Stimulated activated naive CD8-positive, alpha-beta T cell treated with anti-CD3 and anti-CD28 coated beads, Interleukin-15, amount 100 ng/mL, for 72 hours (primary cell): ENCODE measurements at regions not wholly inside any gene's neighbourhood (a gene's known extent, or its start where the extent isn't known, plus 50 kb on each side); places are given as distances from the start of the nearest gene placed in this dataset.
A peak's percentile ranks its signal among the peaks of the same experiment; 100 is the strongest.
"Not testable (repeated sequence)": the region's sequence is repeated elsewhere in the genome, so short reads cannot be mapped to it uniquely, and the experiment has no call there.

Experiments used
- ATAC-seq: fragments of 150-1000 bp; cut with Tn5 transposase; 2 replicates; pipeline ENCODE4 v1.10.0; 2021; ENCODE audit warnings: mild to moderate bottlenecking, moderate library complexity
- DNase-seq, 2 donors: peaks; one replicate each; pipeline ENCODE4 v3.0.0; 2021 to 2022
- H3K27ac Mint-ChIP-seq, 2 donors: one replicate each; pipeline ENCODE4 v1.8.0; 2022; ENCODE audit warnings: mild to moderate bottlenecking in 2 of 2, mixed read lengths in 2 of 2, moderate library complexity in 2 of 2
- H3K27me3 Mint-ChIP-seq: one replicate; pipeline ENCODE4 v1.8.0; 2022; ENCODE audit warnings: mixed read lengths
- H3K4me1 Mint-ChIP-seq: one replicate; pipeline ENCODE4 v1.8.0; 2022; ENCODE audit warnings: mild to moderate bottlenecking, mixed read lengths
- H3K4me3 Mint-ChIP-seq, 2 donors: one replicate each; pipeline ENCODE4 v1.8.0; 2022; ENCODE audit warnings: mild to moderate bottlenecking in 2 of 2, mixed read lengths in 2 of 2, moderate library complexity in 1 of 2
- H3K9me3 Mint-ChIP-seq, 2 donors: one replicate each; pipeline ENCODE4 v1.8.0; 2022; ENCODE audit warnings: mixed read lengths in 2 of 2

GRCh38 chr3:161644891-161645635 lies 148.5 kb downstream of the OTOL1 start:
- Mint-ChIP-seq H3K27ac (peak overlapping the region in 1 of 2 donors; percentile 24), H3K4me1 (no peaks in the 10 kb centered on the region), H3K27me3 (peaks cover 6% of the 10 kb centered on the region), H3K4me3 (no peak overlapping the region), H3K9me3 (no peaks in the 10 kb centered on the region)
- ATAC-seq (no peak), DNase-seq (no peak)

GRCh38 chr3:161647936-161648470 lies 151.4 kb downstream of the OTOL1 start:
- Mint-ChIP-seq H3K27ac (no peak overlapping the region), H3K27me3 (no peaks in the 10 kb centered on the region), H3K4me3 (no peak overlapping the region), H3K4me1 (no peaks in the 10 kb centered on the region), H3K9me3 (no peaks in the 10 kb centered on the region)
- no peak for ATAC-seq
- DNase-seq = no peak

GRCh38 chr3:161649900-161650484 lies 153.4 kb downstream of the OTOL1 start:
- Mint-ChIP-seq H3K27me3 (no peaks in the 10 kb centered on the region), H3K4me3 (no peak overlapping the region)
- ATAC-seq = no peak

DNA sequence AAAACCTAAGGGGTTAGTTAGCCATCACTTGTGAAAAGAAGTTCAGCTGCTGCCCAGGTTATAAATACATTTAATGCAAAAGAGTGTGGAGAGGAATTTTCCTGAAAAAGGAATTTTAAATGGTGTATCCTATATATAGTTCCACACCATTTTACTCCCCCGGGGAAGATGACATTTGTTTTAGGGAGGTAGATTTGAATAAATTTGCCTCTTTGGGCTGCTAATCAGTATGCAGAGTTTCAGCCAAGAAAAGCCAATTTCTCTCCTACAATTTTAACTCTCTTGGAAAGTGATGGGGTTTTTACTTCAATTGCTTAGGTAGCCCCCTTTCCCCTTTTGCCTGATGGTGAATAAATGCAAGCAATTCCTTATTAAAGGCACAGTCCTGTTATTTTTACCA lies 161.2 kb downstream of the OTOL1 start:
- H3K4me1 Mint-ChIP-seq = no peaks in the 10 kb centered on the region
- DNase-seq = no peak
- peaks cover 0 to 3% of the 10 kb centered on the region in 2 donors for H3K9me3 Mint-ChIP-seq

More at GRCh38 chr3:161649900-161650484, 153.4 kb downstream of the OTOL1 start:
- Mint-ChIP-seq H3K9me3 (peaks cover 0 to 3% of the 10 kb centered on the region in 2 donors), H3K4me1 (no peaks in the 10 kb centered on the region), H3K27ac (no peak overlapping the region)
- no peak for DNase-seq

DNA sequence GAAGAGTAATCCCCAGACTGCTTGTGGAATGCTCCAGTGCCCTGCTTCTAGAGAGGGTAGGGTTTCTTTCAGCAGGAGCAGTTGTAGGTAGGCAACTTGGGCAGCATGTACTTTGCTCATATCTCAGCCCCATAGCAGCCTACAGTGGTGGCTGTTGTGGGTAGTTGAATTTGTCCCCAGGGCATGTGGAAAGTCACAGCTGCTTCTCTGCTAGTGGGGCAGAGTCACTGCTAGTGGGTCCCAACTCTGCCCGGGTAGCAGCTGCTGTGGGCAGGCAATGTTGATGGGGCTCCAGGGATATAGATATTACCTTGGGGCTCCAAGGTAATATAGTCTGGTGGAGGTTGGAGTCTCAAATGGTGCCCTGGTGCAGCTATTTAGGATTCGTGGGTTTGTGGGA lies 174.5 kb downstream of the OTOL1 start:
- H3K4me1 Mint-ChIP-seq = no peaks in the 10 kb centered on the region
- H3K9me3 Mint-ChIP-seq = peaks cover 0 to 26% of the 10 kb centered on the region in 2 donors
- ATAC-seq = no peak
- H3K27ac Mint-ChIP-seq = no peak overlapping the region
- no peak for DNase-seq
- no peaks in the 10 kb centered on the region for H3K27me3 Mint-ChIP-seq
- H3K4me3 Mint-ChIP-seq = no peak overlapping the region

More for the DNA sequence above, 161.2 kb downstream of the OTOL1 start:
- no peak for ATAC-seq
- H3K4me3 Mint-ChIP-seq = no peak overlapping the region
- no peaks in the 10 kb centered on the region for H3K27me3 Mint-ChIP-seq
- H3K27ac Mint-ChIP-seq = no peak overlapping the region

DNA sequence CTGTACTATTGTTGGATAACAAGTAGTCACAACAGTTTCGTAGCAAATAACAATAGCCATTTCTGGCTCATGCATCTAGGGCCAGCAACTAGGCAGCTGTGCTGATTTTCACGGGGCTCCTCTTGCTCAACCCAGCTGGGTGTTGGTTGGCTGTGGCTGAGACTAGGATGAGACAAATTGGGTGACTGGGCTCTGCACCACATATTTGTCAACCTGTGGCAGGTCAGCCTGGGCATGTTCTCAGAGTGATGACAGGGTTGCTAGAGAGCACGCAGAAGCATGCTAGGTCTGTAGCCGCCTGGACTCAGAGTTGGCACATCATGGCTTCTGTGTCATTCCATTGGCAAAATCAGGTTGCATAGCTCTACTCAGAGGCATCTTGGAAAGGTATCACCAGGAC lies 175.9 kb downstream of the OTOL1 start:
- Mint-ChIP-seq H3K27ac (no peak overlapping the region), H3K4me1 (no peaks in the 10 kb centered on the region), H3K27me3 (no peaks in the 10 kb centered on the region), H3K4me3 (no peak overlapping the region), H3K9me3 (peaks cover 0 to 26% of the 10 kb centered on the region in 2 donors)
- ATAC-seq = no peak
- no peak for DNase-seq

GRCh38 chr3:161673866-161674265 lies 177.3 kb downstream of the OTOL1 start:
- no peak for DNase-seq
- Mint-ChIP-seq H3K4me1 (no peaks in the 10 kb centered on the region), H3K27me3 (no peaks in the 10 kb centered on the region), H3K4me3 (no peak overlapping the region), H3K9me3 (peaks cover 0 to 26% of the 10 kb centered on the region in 2 donors), H3K27ac (no peak overlapping the region)
- ATAC-seq = no peak

DNA sequence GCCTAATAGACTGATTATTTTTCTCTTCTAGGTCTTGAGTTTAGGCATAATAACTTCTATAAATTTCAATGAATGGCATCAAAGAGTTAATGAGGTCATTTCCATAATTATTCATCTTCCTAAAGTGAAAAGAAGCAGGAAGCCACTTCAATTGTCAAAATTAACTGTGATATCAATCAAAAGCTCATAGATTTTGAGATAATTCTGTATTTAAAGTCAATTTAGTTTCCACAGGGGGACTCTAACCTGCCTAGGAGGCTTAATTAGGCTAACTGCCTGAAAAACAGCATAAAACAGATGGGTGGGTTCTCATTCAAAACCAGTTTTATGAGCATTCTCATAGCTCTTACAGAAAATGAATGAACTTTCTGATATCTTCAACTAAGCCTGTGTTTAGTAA lies 177.8 kb downstream of the OTOL1 start:
- H3K9me3 Mint-ChIP-seq = peaks cover 0 to 21% of the 10 kb centered on the region in 2 donors
- H3K4me1 Mint-ChIP-seq = no peaks in the 10 kb centered on the region
- no peak overlapping the region for H3K27ac Mint-ChIP-seq
- DNase-seq (no peak), ATAC-seq (no peak)
- H3K27me3 Mint-ChIP-seq = no peaks in the 10 kb centered on the region
- no peak overlapping the region for H3K4me3 Mint-ChIP-seq

DNA sequence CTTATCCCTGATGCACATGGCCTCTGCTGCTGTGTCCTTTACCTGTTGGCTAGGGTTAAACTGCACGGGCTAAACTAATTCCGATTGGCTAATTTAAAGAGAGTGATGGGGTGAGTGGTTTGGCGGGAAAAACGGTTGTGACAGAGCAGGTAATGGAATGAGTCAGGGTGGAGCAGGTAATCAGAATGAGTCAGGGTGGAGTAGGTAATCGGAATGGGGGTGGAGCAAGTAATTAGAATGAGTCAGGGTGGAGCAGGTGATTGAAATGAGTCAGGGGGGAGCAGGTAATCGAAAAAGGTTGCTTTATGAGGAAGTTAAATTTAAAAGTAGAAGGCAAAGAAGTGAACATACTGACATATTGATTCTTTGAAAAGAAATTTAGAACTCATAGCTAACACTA lies 185.2 kb downstream of the OTOL1 start:
- not testable (repeated sequence) for H3K4me3 Mint-ChIP-seq, ATAC-seq, H3K4me1 Mint-ChIP-seq, H3K27me3 Mint-ChIP-seq, H3K27ac Mint-ChIP-seq, DNase-seq
- H3K9me3 Mint-ChIP-seq = peaks cover 10 to 12% of the 10 kb centered on the region in 2 donors

DNA sequence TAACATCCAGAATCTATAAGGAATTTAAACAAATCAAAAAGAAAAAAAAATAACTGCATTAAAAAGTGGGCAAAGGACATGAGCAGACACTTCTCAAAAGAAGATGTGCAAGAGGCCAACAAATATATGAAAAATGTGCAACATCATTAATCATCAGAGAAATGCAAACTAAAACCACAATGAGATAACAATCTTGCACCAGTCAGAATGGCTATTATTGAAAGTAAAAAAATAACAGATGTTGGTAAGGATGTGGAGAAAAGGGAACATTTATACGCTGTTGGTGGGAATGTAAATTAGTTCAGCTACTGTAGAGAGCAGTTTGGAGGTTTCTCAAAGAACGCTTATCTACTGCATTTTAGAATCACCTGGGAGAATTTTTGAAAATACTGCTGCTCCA lies 186.1 kb downstream of the OTOL1 start:
- ATAC-seq (no peak), DNase-seq (no peak)
- Mint-ChIP-seq H3K4me3 (no peak overlapping the region), H3K4me1 (no peaks in the 10 kb centered on the region), H3K27ac (no peak overlapping the region), H3K9me3 (peaks cover 10 to 12% of the 10 kb centered on the region in 2 donors), H3K27me3 (no peaks in the 10 kb centered on the region)

DNA sequence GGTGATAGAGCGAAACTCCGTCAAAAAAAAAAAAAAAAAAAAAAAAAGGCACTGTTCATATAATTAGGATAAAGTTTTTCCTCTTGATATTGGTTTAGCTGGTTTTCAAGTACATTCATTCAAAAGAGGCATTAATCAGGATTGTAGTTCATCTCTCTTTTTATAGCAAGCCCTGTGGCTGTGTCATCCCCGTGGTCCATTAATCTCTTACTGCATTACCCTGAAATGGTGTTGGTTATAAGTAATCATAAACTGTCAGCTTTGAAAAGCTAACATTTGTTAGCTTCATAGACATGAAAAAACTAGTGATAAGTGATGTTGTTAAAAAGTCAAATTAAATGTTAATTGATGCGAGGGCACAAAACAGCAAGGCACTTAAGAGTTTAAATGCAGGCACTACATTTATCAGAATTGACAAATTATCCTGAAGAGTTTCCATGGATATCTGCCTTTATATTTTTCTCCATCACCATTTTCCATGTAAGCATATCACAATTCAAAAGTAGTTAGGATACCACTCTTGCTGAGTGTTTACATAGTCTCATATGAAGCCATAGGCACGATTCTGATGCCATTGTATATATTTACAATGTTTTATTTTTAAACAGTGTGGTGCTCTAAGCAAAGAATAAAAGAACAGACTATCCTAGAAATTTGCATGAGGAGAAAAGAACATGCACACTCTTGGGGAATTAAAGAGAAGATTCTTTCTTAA lies 193.1 kb downstream of the OTOL1 start:
- no peak for DNase-seq
- ATAC-seq = no peak
- Mint-ChIP-seq H3K27ac (no peak overlapping the region), H3K9me3 (peaks cover 7 to 10% of the 10 kb centered on the region in 2 donors), H3K4me3 (no peak overlapping the region), H3K4me1 (no peaks in the 10 kb centered on the region), H3K27me3 (no peaks in the 10 kb centered on the region)

- no peak overlapping the region for H3K4me3 Mint-ChIP-seq
- H3K27ac Mint-ChIP-seq = no peak overlapping the region
- DNase-seq (no peak), ATAC-seq (no peak)
- no peaks in the 10 kb centered on the region for H3K27me3 Mint-ChIP-seq
- H3K4me1 Mint-ChIP-seq = no peaks in the 10 kb centered on the region
- peaks cover 7 to 10% of the 10 kb centered on the region in 2 donors for H3K9me3 Mint-ChIP-seq
Observed at GRCh38 chr3:161690299-161690620, 193.7 kb downstream of the OTOL1 start.

- Mint-ChIP-seq H3K4me1 (no peaks in the 10 kb centered on the region), H3K9me3 (no peaks in the 10 kb centered on the region), H3K4me3 (no peak overlapping the region), H3K27ac (no peak overlapping the region), H3K27me3 (no peaks in the 10 kb centered on the region)
- no peak for DNase-seq
- no peak for ATAC-seq
Observed at GRCh38 chr3:161691677-161692076, 195.1 kb downstream of the OTOL1 start.

DNA sequence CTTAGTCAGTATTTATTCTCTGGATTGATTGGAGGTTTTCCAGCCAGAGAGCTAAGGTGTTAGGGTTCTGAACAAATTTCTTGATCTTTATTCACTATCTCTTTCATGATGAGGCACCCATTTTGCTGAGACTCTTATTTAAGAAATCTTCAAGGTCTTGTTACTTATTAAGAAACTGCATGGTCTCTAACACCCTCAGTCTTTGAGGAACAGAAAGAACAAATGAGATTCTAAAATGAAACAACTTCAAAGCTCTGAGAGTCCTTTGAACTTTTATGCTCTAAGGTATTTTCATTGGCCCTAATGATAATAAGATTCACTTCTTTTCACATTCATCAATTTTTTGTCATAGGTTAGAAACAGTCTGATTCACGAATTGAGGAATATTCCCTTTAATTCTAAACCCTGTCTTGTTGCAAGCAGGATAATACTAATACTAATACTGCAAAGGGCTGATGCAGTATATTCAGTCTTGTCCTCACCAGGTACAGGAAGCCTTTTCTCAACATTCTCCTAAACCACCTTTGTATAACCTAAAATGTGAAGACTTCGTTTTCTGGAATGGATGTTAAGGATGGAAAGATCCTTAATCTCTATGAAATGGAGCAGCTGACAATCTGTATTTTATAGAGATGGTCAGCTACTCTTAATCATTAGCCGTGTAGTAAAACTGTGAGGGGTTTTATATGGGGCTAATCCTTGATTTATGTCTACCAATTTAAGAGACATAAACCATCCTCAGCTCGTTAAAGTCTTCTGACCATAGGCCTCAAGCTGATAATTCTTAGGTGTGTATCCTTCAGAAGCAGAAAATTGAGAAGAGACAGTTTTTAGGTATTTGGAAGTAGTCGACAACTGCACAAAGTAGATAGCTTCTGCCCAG lies 198.3 kb downstream of the OTOL1 start:
- H3K27me3 Mint-ChIP-seq = no peaks in the 10 kb centered on the region
- no peaks in the 10 kb centered on the region for H3K4me1 Mint-ChIP-seq
- no peak for ATAC-seq
- H3K9me3 Mint-ChIP-seq = no peaks in the 10 kb centered on the region
- H3K4me3 Mint-ChIP-seq = no peak overlapping the region
- H3K27ac Mint-ChIP-seq = no peak overlapping the region
- DNase-seq = no peak

DNA sequence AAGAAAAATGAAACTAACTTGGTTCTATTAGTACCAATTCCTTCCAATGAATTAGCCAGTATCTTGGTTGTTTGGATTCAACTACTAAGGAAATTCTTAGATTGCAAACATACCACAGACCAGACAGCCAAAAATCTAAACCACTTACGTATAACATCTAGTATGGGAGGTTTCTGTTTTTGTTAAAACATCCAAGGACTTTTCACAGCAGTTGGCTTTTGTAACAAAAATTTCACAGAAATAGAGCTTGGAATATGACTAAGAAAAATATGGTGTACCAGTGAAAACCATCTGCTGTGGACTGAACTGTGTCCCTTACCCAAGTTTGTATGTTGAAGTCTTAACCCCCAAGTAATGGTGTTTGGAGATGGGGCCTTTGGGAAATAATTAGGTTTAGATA lies 199.2 kb downstream of the OTOL1 start:
- no peak overlapping the region for H3K27ac Mint-ChIP-seq
- H3K4me3 Mint-ChIP-seq = no peak overlapping the region
- no peaks in the 10 kb centered on the region for H3K4me1 Mint-ChIP-seq
- H3K9me3 Mint-ChIP-seq = no peaks in the 10 kb centered on the region
- H3K27me3 Mint-ChIP-seq = no peaks in the 10 kb centered on the region
- DNase-seq (no peak), ATAC-seq (no peak)
